ENCODE measurements at regions not wholly inside any gene's neighbourhood (a gene's known extent, or its start where the extent isn't known, plus 50 kb on each side); places are given as distances from the start of the nearest gene placed in this dataset.
"Not testable (repeated sequence)": the region's sequence is repeated elsewhere in the genome, so short reads cannot be mapped to it uniquely, and the experiment has no call there.

DNA sequence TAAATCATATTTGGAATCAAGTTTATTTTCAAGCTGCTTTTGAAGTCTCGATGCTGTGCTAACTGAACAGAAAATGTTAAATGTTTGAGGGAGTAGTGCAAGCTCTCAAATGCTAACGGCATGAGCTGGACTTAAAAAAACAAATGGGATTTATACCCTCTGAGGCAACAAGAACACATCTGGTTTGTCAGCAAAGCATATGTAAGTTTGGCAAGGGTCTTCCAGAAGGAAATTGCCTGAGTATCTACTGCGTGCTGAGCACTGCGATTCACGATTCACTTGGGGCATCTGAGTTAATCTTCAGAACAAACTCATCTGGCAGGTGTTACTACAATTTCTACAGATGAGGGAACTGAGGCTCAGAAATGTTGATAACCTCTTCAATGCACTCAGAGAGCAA lies 98.4 kb upstream of the C9orf72 start:
- DNase-seq (ENCODE audit: insufficient read length, low spot score) = no peak
- no peak for FAIRE-seq

DNA sequence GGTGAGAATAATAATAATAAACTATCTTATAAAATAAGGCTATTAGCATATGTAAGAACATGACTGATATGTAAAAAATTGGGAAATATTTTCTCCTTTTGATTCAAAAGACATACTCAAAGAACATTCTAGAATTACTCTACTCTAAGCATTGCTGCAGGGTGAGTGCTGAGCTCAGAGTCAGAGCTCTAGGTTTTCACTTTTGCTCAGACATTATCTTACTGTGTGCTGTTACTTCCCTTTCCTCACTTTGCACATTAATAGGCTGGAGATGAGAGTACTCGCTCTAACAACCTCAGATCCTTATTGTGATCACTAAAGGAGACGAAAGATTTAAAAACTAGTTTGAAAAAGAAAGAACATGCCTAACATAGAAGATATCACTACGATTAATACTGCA lies 99.4 kb upstream of the C9orf72 start:
- FAIRE-seq (no peak), DNase-seq (ENCODE audit: insufficient read length, low spot score) (no peak)

DNA sequence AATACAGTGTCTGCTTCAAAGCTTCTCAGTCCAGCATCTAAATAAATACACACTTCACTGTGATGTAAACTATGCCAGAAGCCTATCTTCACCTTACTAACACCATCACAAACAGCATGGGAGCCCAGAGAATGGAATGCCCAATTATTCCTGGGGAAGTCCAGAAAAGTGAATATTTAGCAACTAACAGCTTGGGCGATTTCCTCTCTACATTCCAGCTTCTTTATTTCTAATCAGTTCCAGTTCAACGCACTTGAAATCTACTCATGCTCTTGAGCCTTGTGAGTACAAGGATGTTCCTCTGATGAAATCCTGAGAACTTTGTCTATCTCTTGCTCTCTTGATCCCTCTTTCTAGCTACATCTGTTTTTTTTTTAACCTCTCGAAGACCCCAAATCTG lies 100.4 kb upstream of the C9orf72 start:
- FAIRE-seq = no peak
- no peak for DNase-seq (ENCODE audit: insufficient read length, low spot score)

DNA sequence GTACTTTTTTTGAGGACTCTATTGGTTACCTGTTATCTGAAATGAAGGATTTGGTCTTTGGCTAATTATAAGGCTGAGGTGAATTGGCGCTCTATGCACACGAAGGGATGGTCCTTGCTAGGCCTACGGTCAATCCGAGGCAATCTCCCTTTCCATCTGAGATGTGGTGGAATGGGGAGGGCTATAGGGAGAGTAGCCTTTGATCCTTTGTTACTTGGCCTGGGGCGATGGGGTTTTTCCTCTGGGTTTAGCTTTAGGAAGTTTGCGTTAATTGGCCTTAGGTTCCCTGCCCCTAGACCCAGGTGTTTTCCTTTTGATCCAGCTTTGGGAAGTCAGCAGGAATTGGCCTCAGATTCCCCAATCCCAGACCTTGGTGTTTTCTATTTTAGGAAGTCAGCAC lies 102.1 kb upstream of the C9orf72 start:
- DNase-seq (ENCODE audit: insufficient read length, low spot score) (no peak), FAIRE-seq (no peak)

DNA sequence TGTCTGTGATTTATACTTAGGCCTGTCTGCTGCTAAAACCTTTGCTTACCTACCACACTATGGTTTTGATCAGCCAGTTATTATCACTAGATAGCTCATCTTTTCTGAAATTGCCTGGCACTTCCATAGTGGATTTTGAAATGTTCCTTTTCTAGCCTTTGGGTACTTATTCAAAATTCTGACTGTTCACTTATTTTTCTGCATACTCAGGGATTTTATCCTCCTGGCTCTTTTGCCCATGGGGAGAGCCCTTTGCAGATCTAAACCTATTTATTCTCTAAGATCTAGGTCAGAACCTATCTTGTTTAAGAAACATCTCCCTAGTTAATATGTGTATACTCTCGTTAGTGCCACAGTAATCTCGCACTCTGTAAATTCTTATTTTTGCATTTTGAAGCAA lies 103.5 kb upstream of the C9orf72 start:
- DNase-seq (ENCODE audit: insufficient read length, low spot score) = no peak
- no peak for FAIRE-seq

DNA sequence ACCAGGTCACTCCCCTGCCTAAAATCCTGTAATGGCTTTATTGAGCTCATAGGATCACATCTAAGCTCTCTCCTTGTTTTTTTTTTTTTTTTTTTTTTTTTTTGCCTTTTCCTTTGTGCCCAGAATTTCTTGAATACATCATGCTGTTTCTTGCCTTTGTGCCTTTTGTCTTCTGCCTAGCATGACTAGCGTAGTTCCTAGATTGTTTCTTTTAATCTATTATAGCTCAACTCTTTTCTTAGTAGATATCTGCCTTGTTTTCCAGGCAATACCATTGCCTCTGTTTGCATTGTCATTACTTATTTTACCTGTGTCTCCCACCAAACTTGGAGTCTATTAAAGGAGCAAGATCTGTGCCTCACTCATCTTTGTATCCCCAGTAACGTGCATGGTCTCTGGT lies 106.1 kb upstream of the C9orf72 start:
- FAIRE-seq = no peak
- DNase-seq (ENCODE audit: insufficient read length, low spot score) = no peak

DNA sequence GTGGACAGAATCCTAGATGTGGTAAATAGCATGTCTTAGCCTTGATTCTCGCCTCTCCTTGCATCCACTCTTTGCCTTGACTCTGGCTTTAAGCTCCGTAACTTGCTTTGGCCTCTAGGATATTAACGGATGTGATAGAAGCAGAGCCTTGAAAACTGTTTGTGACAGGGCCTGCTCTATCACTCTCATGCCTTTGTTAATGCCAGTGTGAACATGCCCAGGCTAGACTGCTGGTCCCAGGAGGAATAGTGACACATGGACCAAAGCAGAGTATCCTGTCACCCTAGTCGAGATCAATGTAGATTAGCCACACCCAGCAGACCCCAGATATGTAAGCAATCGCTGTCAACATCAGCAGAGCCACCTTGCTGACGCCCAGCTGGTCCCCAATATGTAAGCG lies 109.9 kb upstream of the C9orf72 start:
- DNase-seq (ENCODE audit: insufficient read length, low spot score) = no peak
- no peak for FAIRE-seq

DNA sequence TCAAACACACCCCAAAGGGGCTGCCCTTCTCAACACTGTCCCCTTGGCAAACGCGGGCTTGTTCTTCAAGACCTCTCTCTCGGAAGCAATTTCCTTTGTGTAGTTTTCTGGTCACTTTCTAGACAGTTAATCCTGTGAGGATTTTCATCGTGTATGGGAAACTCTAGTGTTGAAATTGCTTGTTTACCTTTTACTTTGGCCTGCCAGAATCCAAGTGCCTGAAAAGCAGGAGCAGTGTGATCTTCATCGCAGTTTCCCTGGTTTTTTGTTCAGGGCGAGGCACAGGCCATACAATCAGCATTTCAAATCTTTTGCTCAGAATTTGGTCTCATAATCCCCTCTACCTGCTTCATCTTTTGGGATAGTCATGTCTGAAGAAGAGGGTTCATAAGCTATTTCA lies 115.7 kb upstream of the C9orf72 start:
- DNase-seq (ENCODE audit: insufficient read length, low spot score) = no peak
- no peak for FAIRE-seq

DNA sequence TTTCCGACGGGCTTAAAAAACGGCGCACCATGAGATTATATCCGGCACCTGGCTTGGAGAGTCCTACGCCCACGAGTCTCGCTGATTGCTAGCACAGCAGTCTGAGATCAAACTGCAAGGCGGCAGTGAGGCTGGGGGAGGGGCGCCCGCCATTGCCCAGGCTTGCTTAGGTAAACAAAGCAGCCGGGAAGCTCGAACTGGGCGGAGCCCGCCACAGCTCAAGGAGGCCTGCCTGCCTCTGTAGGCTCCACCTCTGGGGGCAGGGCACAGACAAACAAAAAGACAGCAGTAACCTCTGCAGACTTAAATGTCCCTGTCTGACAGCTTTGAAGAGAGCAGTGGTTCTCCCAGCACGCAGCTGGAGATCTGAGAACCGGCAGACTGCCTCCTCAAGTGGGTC lies 117.5 kb upstream of the C9orf72 start:
- not testable (repeated sequence) for FAIRE-seq

DNA sequence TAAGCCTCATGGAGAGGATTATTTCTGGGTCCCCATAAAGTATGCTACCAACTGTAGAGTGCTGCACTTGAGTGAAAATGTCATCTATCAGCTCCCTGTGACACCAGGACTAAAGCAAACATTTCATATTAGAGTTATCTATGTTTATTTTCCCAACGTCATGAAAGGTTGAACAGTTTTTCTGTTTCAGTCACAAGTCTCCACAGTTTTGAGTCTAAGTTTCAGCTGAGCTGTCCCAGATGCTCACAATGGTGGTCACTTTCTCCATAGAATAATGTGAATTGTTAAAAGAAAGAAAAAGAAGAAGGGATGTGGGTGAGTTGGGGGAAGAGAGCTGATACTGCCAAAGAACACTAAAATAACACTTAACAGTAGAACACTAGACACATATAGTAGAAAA lies 126.3 kb upstream of the C9orf72 start:
- FAIRE-seq (no peak), DNase-seq (ENCODE audit: insufficient read length, low spot score) (no peak)

More for the DNA sequence above, 117.5 kb upstream of the C9orf72 start:
- not testable (repeated sequence) for DNase-seq (ENCODE audit: insufficient read length, low spot score)

DNA sequence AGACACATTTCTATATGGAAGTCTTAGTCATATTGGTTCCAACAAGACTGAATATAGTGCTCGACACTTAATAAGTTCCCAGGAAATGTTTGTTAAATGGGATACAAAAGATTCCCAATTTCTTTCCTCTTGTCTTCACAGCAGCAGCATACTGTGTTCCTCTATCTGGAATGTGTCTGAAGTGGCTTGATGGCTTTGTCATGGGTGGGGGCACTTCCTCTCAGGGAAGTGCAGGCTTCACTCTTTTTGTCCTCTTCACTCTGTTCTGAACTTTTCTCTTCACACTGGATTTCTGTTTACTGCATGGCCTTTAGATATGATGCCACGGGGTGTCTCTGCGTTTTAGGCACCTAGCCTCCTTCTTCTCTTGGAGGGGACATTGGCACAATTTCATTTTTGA lies 127.7 kb upstream of the C9orf72 start:
- DNase-seq (ENCODE audit: insufficient read length, low spot score) = no peak

DNA sequence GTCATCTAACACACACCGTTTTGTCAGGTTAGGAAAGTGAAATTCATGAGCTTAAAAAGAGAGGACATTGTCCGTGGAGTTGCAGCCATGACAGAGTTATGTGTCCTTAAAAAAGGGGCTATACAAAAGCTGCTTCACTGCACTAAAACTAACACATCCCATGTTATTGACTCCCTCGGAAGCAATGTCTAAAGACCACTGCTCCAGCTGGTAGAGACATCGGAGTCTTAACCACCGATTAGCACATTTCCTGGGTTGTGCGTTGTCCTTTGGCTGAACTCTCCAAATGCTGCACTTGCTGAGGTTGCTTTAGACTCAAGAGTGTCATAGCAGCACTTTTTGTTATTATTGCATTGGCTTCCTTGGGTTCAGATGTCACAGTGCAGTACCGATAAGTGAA lies 128.3 kb upstream of the C9orf72 start:
- no peak for DNase-seq (ENCODE audit: insufficient read length, low spot score)
- FAIRE-seq = no peak

More for the DNA sequence above, 127.7 kb upstream of the C9orf72 start:
- no peak for FAIRE-seq

DNA sequence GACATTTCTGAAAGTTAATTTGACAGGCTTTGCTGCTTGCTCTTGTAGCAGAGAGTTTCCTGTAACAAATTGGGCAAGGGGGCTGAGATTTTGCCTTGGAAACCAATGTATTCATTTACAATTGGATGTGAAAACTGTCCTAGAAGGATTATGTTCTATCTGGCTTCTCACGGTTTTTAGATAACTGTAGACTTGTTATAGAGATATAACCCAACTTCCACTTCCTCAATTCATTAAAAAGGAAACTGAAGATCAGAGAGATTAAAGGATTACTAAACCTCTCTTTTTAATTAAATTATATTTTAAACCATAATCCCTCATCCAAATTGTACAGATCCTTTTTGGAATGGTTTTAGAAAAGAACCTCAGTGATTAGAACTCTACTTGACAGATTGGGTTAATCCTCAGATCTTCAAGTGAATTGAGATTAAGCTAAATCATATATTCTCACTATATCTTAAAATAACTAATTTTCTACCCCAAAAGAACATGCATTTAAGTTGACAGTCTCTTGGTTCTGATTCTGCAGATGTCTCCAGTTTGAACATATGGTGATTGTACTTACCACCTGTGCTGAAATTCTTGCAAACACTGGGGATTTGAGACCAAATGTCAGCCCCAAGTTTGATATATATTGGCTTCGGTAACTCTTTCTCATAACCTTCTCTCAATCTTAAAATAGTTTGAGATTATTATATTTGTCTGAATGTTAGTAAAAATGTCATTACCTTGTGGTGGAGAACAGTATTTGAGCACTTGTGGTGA lies 130.1 kb upstream of the C9orf72 start:
- FAIRE-seq (no peak), DNase-seq (ENCODE audit: insufficient read length, low spot score) (no peak)

DNA sequence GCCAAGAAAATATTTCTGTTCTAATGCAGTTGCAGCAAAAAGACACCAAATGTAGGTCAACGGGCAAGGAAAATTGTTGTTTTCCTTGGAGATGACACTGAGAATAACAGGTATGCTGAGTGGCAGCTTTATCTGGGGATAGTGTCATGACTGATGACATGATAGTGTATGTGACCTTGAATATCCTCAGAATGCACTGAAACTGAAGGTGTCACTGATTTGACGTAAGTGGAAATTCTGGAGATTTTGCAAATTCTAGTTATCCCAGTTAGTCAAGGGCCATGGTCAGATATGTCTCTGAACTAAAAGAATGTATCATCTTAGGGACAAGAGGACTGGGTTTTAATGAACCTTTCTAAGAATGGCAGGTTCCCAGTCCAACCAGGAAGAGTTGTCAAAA lies 138.0 kb upstream of the C9orf72 start:
- no peak for FAIRE-seq
- DNase-seq (ENCODE audit: insufficient read length, low spot score) = no peak

DNA sequence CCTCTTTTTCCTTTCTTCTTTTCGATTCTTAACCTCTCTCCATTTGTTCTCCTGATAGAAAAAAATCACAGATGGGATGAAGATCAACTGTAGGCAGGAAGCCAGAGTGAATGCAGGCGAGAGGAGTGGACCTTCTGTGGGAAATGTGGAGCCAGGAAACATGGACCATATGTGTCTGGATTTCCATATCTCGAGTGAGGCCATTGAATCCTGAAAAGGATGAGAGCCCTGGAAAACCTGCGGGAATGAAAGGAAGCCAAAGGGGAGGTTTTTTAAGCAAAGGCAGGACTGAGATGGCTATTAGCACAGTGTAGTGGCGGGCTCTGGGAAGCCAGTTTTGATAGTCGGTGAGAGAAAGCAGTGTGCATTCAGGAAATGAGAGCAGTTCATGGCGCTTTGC lies 139.5 kb upstream of the C9orf72 start:
- no peak for FAIRE-seq
- DNase-seq (ENCODE audit: insufficient read length, low spot score) = no peak

DNA sequence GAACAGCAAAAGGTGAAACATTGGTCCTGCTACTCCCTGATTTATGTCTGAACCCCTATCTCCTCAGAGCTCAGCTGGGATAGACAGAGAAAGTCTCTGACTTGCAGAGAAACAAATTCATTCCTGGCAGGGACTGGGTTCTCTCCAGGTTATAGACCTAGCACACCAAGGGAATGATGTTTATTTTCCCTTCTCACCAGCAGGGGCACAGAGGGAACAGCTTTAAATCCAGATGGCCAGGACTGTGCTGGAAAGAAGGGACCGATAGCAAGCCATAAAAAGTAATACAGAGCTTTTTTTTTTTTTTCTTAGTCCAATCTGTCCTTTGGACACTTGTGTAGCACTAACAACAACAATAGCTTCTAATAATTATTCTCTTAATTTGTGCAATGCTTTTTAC lies 141.1 kb upstream of the C9orf72 start:
- DNase-seq (ENCODE audit: insufficient read length, low spot score) (no peak), FAIRE-seq (no peak)

DNA sequence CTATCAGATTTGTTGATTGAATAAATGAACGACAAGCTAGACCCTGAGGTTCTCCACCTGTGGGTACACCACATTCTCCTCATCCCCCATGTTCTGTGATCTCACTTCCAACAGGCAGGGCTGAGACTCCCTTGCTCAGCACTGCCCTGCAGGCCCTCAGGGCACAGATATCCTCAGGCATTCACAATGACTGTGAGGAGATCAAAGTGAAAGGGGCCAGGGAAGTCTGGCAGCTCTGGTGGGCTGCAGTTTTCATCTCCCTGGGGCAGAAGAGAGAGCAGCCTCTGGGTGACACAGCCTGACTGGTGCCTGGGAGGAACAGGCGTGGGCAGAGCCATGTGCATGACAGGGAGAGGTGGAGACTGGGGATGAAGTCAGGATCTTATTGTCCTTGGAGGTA lies 142.4 kb upstream of the C9orf72 start:
- DNase-seq (ENCODE audit: insufficient read length, low spot score) (no peak), FAIRE-seq (no peak)

DNA sequence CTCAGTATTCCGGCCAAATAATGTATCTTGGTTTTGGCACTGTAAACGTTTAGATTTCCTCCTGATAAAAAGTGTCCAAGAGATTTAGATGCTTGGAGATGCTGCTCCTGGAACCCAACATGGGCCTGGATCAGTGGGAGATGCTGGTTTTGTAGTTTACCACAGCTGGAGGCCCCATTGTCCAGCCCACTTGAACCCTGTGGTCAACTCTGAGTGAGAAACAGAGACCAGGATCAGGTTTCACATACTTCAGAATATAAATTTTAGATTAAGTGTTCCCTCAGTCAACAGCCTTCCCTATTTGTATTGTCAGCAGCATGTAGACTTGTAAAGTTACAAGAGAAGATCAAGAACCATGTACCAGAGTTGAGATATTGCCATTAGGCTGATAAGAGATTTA lies 144.7 kb upstream of the C9orf72 start:
- DNase-seq (ENCODE audit: insufficient read length, low spot score) (no peak), FAIRE-seq (no peak)

DNA sequence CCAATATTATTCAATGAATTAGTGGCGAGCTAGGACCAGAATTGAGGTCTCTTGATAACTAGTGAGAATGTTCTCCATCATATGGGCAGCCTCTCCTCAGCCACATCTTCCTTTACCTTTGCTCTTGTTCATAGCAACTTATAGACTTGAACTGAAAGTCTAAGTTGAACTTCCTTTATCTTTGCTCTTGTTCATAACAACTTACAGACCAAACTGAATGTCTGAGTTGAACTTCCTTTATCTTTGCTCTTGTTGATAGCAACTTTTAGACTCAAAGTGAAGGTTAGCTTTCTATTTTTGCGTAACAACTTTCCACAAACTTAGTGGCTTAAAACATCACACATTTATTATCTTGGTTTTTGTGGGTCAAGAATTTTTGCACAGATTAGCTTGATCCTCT lies 146.4 kb upstream of the C9orf72 start:
- DNase-seq (ENCODE audit: insufficient read length, low spot score) (no peak), FAIRE-seq (no peak)

DNA sequence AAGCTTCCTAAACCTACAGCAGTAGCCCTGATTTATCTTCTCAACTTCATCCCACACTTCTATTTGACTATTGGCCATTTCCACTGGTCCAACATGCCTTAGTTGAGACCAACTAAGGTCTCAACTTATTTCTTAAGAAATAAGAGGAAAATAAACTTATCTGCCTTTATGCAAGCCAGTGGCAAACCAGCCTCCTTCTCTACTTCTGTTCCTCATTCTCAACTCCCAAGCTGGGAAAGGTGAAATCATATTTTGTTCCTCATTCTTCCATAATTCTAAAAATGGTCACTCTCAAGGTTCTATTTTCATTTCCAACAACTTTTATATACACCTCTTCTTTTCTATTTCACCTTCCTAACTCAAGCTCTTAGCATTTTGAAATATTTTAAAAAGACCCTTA lies 149.6 kb upstream of the C9orf72 start:
- DNase-seq (ENCODE audit: insufficient read length, low spot score) (no peak), FAIRE-seq (no peak)

DNA sequence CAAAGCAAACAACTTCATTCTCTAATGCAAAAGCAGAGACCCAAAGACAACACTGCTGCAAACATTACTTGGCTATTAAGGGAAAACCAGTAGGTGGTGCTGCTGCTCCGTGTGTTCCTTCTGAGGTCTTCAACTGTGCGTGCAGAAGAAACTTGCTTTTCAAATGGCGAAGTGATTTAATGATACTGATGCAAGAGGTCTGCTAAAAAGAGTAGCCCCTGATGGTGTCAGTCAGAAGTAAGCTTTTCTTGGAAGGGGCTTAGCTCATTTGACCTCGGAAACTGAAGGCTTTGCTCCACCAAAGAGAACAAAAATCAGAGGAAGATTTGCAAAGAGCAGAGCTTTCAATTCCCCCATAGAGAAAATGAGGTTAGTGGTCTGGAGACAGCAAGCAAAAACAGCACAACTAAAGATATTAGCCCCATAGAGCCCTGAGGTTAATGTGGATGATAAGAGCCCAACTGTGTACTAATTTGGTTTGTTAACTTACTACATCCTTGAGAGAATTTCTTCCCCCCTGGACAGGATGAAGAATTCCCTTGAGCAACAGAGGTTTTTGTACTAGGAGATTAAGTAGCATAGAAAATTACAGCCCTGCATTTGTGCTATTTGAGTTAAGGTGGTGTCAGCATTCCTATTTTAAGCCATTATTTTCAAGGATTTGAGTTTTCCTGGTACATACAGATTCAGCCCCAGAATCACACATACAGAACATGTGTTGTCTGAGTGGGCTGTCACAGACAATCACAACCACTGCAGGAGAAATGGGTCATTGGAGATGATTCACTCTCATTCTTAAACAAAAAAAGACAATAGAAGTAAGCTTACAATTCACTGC lies 153.2 kb upstream of the C9orf72 start:
- no peak for FAIRE-seq

DNA sequence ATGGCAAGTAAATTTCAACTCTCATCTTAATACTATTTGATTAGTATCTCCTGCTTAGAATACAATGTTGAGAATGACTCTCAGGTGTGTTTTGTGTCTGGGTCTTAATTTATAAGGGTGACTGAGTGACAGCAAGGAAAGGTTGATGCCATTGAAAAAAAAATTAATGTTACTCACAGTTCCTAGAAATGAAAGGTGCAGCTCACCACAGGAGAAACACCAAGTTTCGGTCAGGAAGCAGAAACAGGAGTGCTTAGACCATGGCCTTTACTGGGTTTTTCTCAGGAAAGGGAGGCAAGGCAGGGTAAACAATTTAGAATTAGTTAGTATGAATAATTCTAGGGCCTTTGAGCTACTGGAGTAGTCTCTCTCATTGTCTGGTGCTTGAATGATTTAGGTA lies 159.2 kb upstream of the C9orf72 start:
- no peak for FAIRE-seq

More for the DNA sequence above, 153.2 kb upstream of the C9orf72 start:
- DNase-seq (ENCODE audit: insufficient read length, low spot score) = peak; percentile 9

More for the DNA sequence above, 159.2 kb upstream of the C9orf72 start:
- no peak for DNase-seq (ENCODE audit: insufficient read length, low spot score)

Measured in HTR-8/SVneo (cell line).